SK-N-SH treated with all-trans-retinoic acid at 6 μM for 48 hours (cell line): ENCODE measurements at regions not wholly inside any gene's neighbourhood (a gene's known extent, or its start where the extent isn't known, plus 50 kb on each side); places are given as distances from the start of the nearest gene placed in this dataset.
"Not testable (repeated sequence)": the region's sequence is repeated elsewhere in the genome, so short reads cannot be mapped to it uniquely, and the experiment has no call there.

Source experiments
- ATAC-seq: fragments of 200-7000 bp; cut with Tn5 transposase; 3 replicates; pipeline ENCODE4 v1.9.1; 2020; ENCODE audit warnings: mild to moderate bottlenecking, moderate library complexity
- ARNTL ChIP-seq: fragments of 450-650 bp; formaldehyde crosslinking; IDR thresholded peaks from 2 replicates; pipeline ENCODE4 v1.5.0; 2020; ENCODE audit warnings: low read depth, mild to moderate bottlenecking, moderate library complexity, borderline replicate concordance
- BACH2 ChIP-seq: fragments of 250-450 bp; sonication (Bioruptor Pico); IDR thresholded peaks from 2 replicates; pipeline ENCODE4 v1.9.0; 2021; ENCODE audit warnings: mild to moderate bottlenecking, borderline replicate concordance
- CSDC2 ChIP-seq: fragments of 250-450 bp; sonication (Bioruptor Pico); IDR thresholded peaks from 2 replicates; pipeline ENCODE4 v1.5.0; 2020; ENCODE audit warnings: mild to moderate bottlenecking, moderate library complexity
- CSRNP3 ChIP-seq: fragments of 250-450 bp; sonication (Bioruptor Pico); IDR thresholded peaks from 2 replicates; pipeline ENCODE4 v1.5.1; 2021; ENCODE audit warnings: mild to moderate bottlenecking, moderate library complexity
- ESRRG ChIP-seq: fragments of 250-450 bp; sonication (Bioruptor Pico); IDR thresholded peaks from 2 replicates; pipeline ENCODE4 v1.6.1; 2021; ENCODE audit warnings: mild to moderate bottlenecking
- ISL1 ChIP-seq: fragments of 250-450 bp; sonication (Bioruptor Pico); IDR thresholded peaks from 2 replicates; pipeline ENCODE4 v2.1.2; 2022; ENCODE audit warnings: mild to moderate bottlenecking, moderate library complexity
- OSR1 ChIP-seq: fragments of 250-450 bp; sonication (Bioruptor Pico); IDR thresholded peaks from 2 replicates; pipeline ENCODE4 v1.8.0; 2022; ENCODE audit warnings: moderate library complexity, mild to moderate bottlenecking, inconsistent platforms
- POU6F1 ChIP-seq: fragments of 250-450 bp; sonication (Bioruptor Pico); IDR thresholded peaks from 2 replicates; pipeline ENCODE4 v1.8.0; 2021; ENCODE audit warnings: low read depth, mild to moderate bottlenecking, moderate library complexity, borderline replicate concordance
- RARB ChIP-seq: fragments of 250-450 bp; sonication (Bioruptor Pico); IDR thresholded peaks from 2 replicates; pipeline ENCODE4 v1.8.0; 2021; ENCODE audit warnings: mild to moderate bottlenecking, moderate library complexity
- SNAI2 ChIP-seq: fragments of 250-450 bp; sonication (Bioruptor Pico); IDR thresholded peaks from 2 replicates; pipeline ENCODE4 v1.5.0; 2020; ENCODE audit warnings: mild to moderate bottlenecking, moderate library complexity
- TCF4 ChIP-seq: fragments of 250-450 bp; sonication (Bioruptor Pico); IDR thresholded peaks from 2 replicates; pipeline ENCODE4 v1.8.0; 2021; ENCODE audit warnings: mild to moderate bottlenecking, moderate library complexity, borderline replicate concordance
- TOX ChIP-seq: fragments of 250-450 bp; sonication (Bioruptor Pico); IDR thresholded peaks from 2 replicates; pipeline ENCODE4 v1.8.0; 2021; ENCODE audit warnings: mild to moderate bottlenecking, moderate library complexity, borderline replicate concordance
- ZC3H10 ChIP-seq: fragments of 250-450 bp; sonication (Bioruptor Pico); IDR thresholded peaks from 2 replicates; pipeline ENCODE4 v1.5.1; 2021; ENCODE audit warnings: mild to moderate bottlenecking, moderate library complexity
- ZFP3 ChIP-seq: fragments of 250-450 bp; sonication (Bioruptor Pico); IDR thresholded peaks from 2 replicates; pipeline ENCODE4 v1.5.0; 2020; ENCODE audit warnings: mild to moderate bottlenecking, moderate library complexity
- ZFP30 ChIP-seq: fragments of 450-650 bp; formaldehyde crosslinking; IDR thresholded peaks from 2 replicates; pipeline ENCODE4 v1.5.0; 2022; ENCODE audit warnings: mild to moderate bottlenecking, moderate library complexity
- ZNF565 ChIP-seq: fragments of 450-650 bp; formaldehyde crosslinking; conservative IDR thresholded peaks from 2 replicates; pipeline ENCODE4 v1.5.0; 2020; ENCODE audit warnings: low read depth, mild to moderate bottlenecking, moderate library complexity
- ZNF70 ChIP-seq: fragments of 450-650 bp; formaldehyde crosslinking; IDR thresholded peaks from 2 replicates; pipeline ENCODE4 v1.5.0; 2020; ENCODE audit warnings: mild to moderate bottlenecking, moderate library complexity
- ZNF8 ChIP-seq: fragments of 450-650 bp; formaldehyde crosslinking; IDR thresholded peaks from 2 replicates; pipeline ENCODE4 v1.5.0; 2020; ENCODE audit warnings: mild to moderate bottlenecking, moderate library complexity
- TF ChIP-seq, protein P1 (sequence below): fragments of 250-450 bp; sonication (Bioruptor Pico); IDR thresholded peaks from 2 replicates; pipeline ENCODE4 v1.5.0; 2020; ENCODE audit warnings: mild to moderate bottlenecking, moderate library complexity
- TF ChIP-seq, protein P2 (sequence below): fragments of 250-450 bp; sonication (Bioruptor Pico); IDR thresholded peaks from 2 replicates; pipeline ENCODE4 v1.8.0; 2020; ENCODE audit warnings: mild to moderate bottlenecking, moderate library complexity, borderline replicate concordance
- TF ChIP-seq, protein P3 (sequence below): fragments of 250-450 bp; sonication (Bioruptor Pico); IDR thresholded peaks from 2 replicates; pipeline ENCODE4 v1.5.1; 2020; ENCODE audit warnings: low read depth, mild to moderate bottlenecking, moderate library complexity

GRCh38 chrX:42366181-42366580 lies 411.8 kb downstream of the PPP1R2C start:
- no peak for TF ChIP-seq SNAI2
- TF ChIP-seq, protein P1, sequence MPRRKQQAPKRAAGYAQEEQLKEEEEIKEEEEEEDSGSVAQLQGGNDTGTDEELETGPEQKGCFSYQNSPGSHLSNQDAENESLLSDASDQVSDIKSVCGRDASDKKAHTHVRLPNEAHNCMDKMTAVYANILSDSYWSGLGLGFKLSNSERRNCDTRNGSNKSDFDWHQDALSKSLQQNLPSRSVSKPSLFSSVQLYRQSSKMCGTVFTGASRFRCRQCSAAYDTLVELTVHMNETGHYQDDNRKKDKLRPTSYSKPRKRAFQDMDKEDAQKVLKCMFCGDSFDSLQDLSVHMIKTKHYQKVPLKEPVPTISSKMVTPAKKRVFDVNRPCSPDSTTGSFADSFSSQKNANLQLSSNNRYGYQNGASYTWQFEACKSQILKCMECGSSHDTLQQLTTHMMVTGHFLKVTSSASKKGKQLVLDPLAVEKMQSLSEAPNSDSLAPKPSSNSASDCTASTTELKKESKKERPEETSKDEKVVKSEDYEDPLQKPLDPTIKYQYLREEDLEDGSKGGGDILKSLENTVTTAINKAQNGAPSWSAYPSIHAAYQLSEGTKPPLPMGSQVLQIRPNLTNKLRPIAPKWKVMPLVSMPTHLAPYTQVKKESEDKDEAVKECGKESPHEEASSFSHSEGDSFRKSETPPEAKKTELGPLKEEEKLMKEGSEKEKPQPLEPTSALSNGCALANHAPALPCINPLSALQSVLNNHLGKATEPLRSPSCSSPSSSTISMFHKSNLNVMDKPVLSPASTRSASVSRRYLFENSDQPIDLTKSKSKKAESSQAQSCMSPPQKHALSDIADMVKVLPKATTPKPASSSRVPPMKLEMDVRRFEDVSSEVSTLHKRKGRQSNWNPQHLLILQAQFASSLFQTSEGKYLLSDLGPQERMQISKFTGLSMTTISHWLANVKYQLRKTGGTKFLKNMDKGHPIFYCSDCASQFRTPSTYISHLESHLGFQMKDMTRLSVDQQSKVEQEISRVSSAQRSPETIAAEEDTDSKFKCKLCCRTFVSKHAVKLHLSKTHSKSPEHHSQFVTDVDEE (CRISPR knock-in tag), result no peak
- no peak for TF ChIP-seq ESRRG (CRISPR knock-in tag)
- TF ChIP-seq TOX (CRISPR knock-in tag), result no peak
- TF ChIP-seq BACH2 (CRISPR knock-in tag), result no peak
- TF ChIP-seq ARNTL (CRISPR knock-in tag), result no peak
- no peak for TF ChIP-seq ZC3H10 (CRISPR knock-in tag)
- TF ChIP-seq RARB (CRISPR knock-in tag), result no peak
- no peak for ATAC-seq

DNA sequence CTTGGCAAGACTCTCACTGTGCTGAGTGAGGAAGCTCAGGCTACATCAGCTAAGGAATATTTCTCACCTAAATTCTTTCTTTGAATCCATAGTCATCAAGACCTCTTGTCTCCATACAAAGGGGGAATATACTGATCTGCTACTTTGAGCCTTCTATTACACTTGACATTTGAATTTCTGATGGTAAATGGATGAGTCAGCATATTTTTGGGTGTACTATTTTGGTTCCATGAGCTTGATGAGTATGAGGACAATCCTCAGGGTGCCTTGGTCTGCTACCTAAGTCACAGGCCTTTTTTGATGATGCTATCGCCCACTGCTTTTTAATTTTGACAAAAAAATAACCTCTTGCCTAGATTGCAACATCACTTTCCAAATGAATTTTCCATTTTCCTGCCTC lies 415.7 kb downstream of the PPP1R2C start:
- no peak for ATAC-seq
- TF ChIP-seq ARNTL (CRISPR knock-in tag) (no peak), BACH2 (CRISPR knock-in tag) (no peak), CSDC2 (CRISPR knock-in tag) (no peak), SNAI2 (no peak), TCF4 (CRISPR knock-in tag) (no peak), ZC3H10 (CRISPR knock-in tag) (no peak), OSR1 (CRISPR knock-in tag) (no peak), CSRNP3 (CRISPR knock-in tag) (no peak), ZNF565 (CRISPR knock-in tag) (no peak), ZNF70 (CRISPR knock-in tag) (no peak), ZNF8 (CRISPR knock-in tag) (no peak), RARB (CRISPR knock-in tag) (no peak), TOX (CRISPR knock-in tag) (no peak), ZFP3 (CRISPR knock-in tag) (no peak), ZFP30 (no peak), ISL1 (CRISPR knock-in tag) (no peak), POU6F1 (CRISPR knock-in tag) (no peak)
- TF ChIP-seq, protein P2, sequence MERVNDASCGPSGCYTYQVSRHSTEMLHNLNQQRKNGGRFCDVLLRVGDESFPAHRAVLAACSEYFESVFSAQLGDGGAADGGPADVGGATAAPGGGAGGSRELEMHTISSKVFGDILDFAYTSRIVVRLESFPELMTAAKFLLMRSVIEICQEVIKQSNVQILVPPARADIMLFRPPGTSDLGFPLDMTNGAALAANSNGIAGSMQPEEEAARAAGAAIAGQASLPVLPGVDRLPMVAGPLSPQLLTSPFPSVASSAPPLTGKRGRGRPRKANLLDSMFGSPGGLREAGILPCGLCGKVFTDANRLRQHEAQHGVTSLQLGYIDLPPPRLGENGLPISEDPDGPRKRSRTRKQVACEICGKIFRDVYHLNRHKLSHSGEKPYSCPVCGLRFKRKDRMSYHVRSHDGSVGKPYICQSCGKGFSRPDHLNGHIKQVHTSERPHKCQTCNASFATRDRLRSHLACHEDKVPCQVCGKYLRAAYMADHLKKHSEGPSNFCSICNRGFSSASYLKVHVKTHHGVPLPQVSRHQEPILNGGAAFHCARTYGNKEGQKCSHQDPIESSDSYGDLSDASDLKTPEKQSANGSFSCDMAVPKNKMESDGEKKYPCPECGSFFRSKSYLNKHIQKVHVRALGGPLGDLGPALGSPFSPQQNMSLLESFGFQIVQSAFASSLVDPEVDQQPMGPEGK, result no peak
- TF ChIP-seq, protein P1 (CRISPR knock-in tag), result no peak
- TF ChIP-seq, protein P3, sequence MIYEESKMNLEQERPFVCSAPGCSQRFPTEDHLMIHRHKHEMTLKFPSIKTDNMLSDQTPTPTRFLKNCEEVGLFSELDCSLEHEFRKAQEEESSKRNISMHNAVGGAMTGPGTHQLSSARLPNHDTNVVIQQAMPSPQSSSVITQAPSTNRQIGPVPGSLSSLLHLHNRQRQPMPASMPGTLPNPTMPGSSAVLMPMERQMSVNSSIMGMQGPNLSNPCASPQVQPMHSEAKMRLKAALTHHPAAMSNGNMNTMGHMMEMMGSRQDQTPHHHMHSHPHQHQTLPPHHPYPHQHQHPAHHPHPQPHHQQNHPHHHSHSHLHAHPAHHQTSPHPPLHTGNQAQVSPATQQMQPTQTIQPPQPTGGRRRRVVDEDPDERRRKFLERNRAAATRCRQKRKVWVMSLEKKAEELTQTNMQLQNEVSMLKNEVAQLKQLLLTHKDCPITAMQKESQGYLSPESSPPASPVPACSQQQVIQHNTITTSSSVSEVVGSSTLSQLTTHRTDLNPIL (CRISPR knock-in tag), result no peak

DNA sequence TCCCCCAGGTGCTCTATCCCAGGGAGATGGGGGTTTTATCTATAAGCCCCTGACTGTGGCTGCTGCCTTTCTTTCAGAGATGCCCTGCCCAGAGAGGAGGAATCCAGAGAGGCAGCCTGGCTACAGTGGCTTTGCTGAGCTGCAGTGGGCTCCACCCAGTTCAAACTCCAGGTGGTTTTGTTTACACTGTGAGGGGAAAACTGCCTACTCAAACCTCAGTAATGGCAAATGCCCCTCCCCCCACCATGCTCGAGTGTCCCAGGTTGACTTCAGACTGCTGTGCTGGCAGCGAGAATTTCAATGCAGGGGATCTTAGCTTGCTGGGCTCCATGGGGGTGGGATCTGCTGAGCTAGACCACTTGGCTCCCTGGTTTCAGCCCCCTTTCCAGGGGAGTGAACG lies 419.6 kb upstream of the CASK start:
- not testable (repeated sequence) for ATAC-seq
